Right atrium auricular region (tissue), 2 donors: ENCODE measurements at regions not wholly inside any gene's neighbourhood (a gene's known extent, or its start where the extent isn't known, plus 50 kb on each side); places are given as distances from the start of the nearest gene placed in this dataset.

Experiments used
- DNase-seq: peaks from one replicate; pipeline ENCODE4 v3.0.0-alpha.2; 2019; ENCODE audit warnings: low spot score
- H3K27ac ChIP-seq, 2 donors: fragments of 200-600 bp; sonication (generic); 1 replicate in 1 of 2; 2 replicates in 1 of 2; pipeline ENCODE4 v1.5.1; 2016 to 2019
- H3K27me3 ChIP-seq, 2 donors: fragments of 200-600 bp; sonication (generic); one replicate each; pipeline versions ENCODE4 v1.5.1 to v1.6.0; 2017 to 2019
- H3K36me3 ChIP-seq: fragments of 200-600 bp; sonication (generic); one replicate; pipeline ENCODE4 v1.5.1; 2016
- H3K4me1 ChIP-seq, 2 donors: fragments of 200-600 bp; sonication (generic); one replicate each; pipeline versions ENCODE4 v1.5.1 to v1.6.0; 2017 to 2019
- H3K4me3 ChIP-seq, 2 donors: fragments of 200-600 bp; sonication (generic); 1 replicate in 1 of 2; 2 replicates in 1 of 2; pipeline ENCODE4 v1.5.1; 2017 to 2019; ENCODE audit warnings: mild to moderate bottlenecking in 1 of 2, moderate library complexity in 1 of 2
- H3K9me3 ChIP-seq, 2 donors: fragments of 200-600 bp; sonication (generic); one replicate each; pipeline ENCODE4 v1.5.1; 2019
- TF ChIP-seq, protein P1 (sequence below), 2 donors: fragments of 200-600 bp; sonication (generic); IDR thresholded peaks; one replicate each; pipeline ENCODE4 v1.5.1; 2019; ENCODE audit warnings: antibody characterized with exemption in 2 of 2

GRCh38 chr5:90022711-90023053 lies 386.9 kb downstream of the CETN3 start:
- Histone ChIP-seq H3K36me3 (no peaks in the 10 kb centered on the region), H3K27ac (no peak overlapping the region), H3K9me3 (no peaks in the 10 kb centered on the region), H3K4me3 (no peak overlapping the region), H3K4me1 (no peaks in the 10 kb centered on the region), H3K27me3 (no peaks in the 10 kb centered on the region)
- DNase-seq, result no peak
- TF ChIP-seq, protein P1, sequence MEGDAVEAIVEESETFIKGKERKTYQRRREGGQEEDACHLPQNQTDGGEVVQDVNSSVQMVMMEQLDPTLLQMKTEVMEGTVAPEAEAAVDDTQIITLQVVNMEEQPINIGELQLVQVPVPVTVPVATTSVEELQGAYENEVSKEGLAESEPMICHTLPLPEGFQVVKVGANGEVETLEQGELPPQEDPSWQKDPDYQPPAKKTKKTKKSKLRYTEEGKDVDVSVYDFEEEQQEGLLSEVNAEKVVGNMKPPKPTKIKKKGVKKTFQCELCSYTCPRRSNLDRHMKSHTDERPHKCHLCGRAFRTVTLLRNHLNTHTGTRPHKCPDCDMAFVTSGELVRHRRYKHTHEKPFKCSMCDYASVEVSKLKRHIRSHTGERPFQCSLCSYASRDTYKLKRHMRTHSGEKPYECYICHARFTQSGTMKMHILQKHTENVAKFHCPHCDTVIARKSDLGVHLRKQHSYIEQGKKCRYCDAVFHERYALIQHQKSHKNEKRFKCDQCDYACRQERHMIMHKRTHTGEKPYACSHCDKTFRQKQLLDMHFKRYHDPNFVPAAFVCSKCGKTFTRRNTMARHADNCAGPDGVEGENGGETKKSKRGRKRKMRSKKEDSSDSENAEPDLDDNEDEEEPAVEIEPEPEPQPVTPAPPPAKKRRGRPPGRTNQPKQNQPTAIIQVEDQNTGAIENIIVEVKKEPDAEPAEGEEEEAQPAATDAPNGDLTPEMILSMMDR (IDR thresholded peaks at IDR 0.05), result no peak

DNA sequence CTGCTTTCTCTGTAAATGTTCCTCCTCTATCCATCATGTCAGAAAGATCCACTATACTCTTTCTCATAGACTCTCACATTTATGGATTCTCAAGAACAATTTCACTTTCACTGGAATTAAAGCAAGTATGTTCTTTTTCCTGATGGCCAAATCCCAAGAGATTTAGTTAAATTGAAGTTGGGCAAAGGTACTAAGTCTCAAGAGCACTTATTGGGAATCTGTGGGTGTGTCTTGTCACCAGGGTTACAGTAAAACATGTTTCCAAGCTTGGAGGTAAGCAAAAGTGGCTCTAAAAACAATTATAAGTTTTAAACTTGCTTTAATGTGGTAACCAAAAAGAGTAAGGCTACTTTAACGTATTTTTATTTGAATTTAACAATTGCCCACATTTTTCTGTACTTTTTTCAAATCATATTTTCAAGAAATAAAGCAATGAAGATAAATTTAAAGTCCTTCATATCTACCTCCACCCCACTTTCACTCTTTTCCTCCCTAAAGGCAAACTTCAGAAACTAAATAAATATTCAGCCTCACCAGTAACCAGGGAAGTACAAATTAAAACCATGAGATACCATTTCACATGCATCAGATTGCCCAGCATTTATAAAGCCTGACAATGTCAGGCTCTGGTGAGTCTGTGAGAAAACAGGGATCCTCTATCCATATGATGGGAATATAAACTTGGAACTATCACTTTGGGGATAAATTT lies 387.4 kb downstream of the CETN3 start:
- H3K36me3 ChIP-seq, result no peaks in the 10 kb centered on the region
- no peaks in the 10 kb centered on the region for H3K9me3 ChIP-seq
- DNase-seq, result no peak
- H3K27ac ChIP-seq, result no peak overlapping the region
- TF ChIP-seq, protein P1 (IDR thresholded peaks at IDR 0.05), result no peak
- H3K4me1 ChIP-seq, result no peaks in the 10 kb centered on the region
- no peaks in the 10 kb centered on the region for H3K27me3 ChIP-seq
- no peak overlapping the region for H3K4me3 ChIP-seq

DNA sequence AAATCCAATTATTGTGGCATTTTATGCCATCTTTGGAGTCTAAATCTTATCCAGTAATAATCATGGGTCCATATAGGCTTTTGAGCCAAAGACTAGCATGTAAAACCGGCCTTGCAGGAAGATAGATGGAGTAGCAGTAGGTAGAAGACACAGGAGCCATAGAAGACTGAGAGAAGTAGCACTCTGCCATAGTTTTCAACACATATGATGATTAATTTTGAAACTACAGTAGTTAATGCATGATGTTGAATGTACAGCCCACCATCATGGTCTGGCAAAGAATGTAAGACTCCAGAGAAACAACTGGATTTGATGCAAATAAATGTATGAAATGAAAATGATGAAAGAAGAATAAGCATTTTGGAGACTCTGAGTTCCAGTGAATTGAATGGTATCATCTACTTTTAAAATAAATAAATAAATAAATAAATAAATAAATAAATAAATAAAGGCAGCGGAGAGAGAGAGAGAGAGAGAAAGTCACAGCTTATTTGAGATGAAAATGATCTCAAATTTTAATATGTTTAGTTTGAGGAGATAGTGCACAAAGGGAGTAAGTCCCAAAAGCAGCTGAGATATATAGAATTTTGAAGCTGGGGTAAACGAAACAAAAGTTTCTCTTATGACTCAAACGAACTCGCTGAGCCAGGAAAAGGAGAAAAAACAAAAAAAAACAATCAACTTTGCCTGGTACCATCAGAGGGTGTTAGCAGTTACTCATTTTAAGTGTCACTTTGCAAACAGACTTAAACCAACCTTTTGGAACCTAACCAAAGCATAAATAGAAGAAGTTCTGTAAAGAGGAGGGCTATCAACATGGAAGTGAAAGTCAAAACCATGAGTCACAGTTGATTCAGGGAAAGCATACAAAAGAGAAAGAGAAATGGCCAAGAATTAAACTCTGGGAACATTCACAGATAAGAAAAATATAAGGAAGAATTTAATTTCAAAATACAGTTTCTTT lies 388.7 kb downstream of the CETN3 start:
- Histone ChIP-seq H3K9me3 (no peaks in the 10 kb centered on the region), H3K36me3 (no peaks in the 10 kb centered on the region), H3K4me3 (peak overlapping the region; percentile 16 to 31), H3K4me1 (peaks cover 0 to 1% of the 10 kb centered on the region in 2 donors), H3K27me3 (no peaks in the 10 kb centered on the region), H3K27ac (peak overlapping the region; percentile 3 to 20)
- TF ChIP-seq, protein P1 (IDR thresholded peaks at IDR 0.05), result no peak
- no peak for DNase-seq

DNA sequence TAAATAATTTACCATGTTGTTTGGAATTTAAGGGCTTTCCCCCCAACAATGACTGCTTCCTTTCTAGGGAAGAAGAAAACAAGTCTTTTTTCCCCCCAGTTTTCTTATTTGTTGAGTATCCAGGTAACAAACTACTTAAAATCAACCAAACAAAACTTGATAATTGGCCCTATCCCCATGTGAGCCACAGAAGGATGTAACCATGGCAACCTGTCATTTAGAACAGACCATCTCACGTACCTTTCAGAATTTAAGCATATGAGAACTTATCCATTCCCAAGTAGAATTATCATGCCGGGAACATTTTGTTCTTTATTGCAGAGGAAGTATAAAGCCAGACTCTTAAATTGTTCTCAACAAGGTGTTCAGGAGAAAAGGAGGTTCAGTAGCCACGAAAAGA lies 392.3 kb downstream of the CETN3 start:
- TF ChIP-seq, protein P1 (IDR thresholded peaks at IDR 0.05), result no peak
- H3K27me3 ChIP-seq, result no peaks in the 10 kb centered on the region
- no peak for DNase-seq
- peaks cover 0 to 6% of the 10 kb centered on the region in 2 donors for H3K4me1 ChIP-seq
- H3K36me3 ChIP-seq, result no peaks in the 10 kb centered on the region
- H3K4me3 ChIP-seq, result no peak overlapping the region
- H3K27ac ChIP-seq, result no peak overlapping the region
- no peaks in the 10 kb centered on the region for H3K9me3 ChIP-seq

- H3K27me3 ChIP-seq, result no peaks in the 10 kb centered on the region
- no peak for DNase-seq
- no peaks in the 10 kb centered on the region for H3K9me3 ChIP-seq
- no peak overlapping the region for H3K27ac ChIP-seq
- H3K4me3 ChIP-seq, result no peak overlapping the region
- H3K4me1 ChIP-seq, result peaks cover 0 to 6% of the 10 kb centered on the region in 2 donors
- no peaks in the 10 kb centered on the region for H3K36me3 ChIP-seq
- TF ChIP-seq, protein P1 (IDR thresholded peaks at IDR 0.05), result no peak
Observed at GRCh38 chr5:90015584-90016018, 394.0 kb downstream of the CETN3 start.
